Glomerular endothelial cell (primary cell): ENCODE measurements at regions not wholly inside any gene's neighbourhood (a gene's known extent, or its start where the extent isn't known, plus 50 kb on each side); places are given as distances from the start of the nearest gene placed in this dataset.
"Not testable (repeated sequence)": the region's sequence is repeated elsewhere in the genome, so short reads cannot be mapped to it uniquely, and the experiment has no call there.

Experiments
- DNase-seq: peaks from one replicate; pipeline ENCODE4 v3.0.0-alpha.2; 2011; ENCODE audit warnings: low read depth, low spot score; ENCODE audit errors: extremely low read depth

DNA sequence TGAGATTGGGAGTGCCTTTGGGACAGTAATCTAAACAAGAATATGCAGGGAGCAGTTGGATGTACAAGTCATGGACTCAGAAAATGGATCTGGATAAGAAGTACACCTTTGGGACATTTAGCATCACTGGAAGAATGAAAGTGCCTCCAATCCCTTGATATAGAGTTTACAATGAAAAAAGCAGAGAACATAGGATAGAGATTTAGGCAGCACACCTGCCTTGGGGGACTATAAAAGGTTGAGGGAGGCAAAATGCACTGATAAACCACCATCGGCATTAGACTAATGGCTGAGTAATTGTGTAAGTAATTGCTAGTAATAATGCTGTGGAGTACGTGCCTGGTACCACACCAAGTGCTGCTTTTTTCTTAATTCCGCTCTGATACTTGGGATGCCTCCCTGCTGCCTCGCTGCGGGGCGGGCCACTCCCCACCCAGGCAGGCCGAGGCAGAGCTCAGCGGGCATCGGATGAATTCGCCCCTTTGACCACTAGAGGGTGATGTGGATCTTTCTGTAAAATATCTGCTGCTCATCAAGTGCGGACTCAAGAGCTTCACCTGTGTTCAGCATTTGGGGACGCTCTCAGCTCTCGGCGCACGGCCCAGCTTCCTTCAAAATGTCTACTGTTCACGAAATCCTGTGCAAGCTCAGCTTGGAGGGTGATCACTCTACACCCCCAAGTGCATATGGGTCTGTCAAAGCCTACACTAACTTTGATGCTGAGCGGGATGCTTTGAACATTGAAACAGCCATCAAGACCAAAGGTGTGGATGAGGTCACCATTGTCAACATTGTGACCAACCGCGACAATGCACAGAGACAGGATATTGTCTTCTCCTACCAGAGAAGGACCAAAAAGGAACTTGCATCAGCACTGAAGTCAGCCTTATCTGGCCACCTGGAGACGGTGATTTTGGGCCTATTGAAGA, 99.9 kb downstream of the ANKRD18B start:
- DNase-seq: peak; percentile 56

DNA sequence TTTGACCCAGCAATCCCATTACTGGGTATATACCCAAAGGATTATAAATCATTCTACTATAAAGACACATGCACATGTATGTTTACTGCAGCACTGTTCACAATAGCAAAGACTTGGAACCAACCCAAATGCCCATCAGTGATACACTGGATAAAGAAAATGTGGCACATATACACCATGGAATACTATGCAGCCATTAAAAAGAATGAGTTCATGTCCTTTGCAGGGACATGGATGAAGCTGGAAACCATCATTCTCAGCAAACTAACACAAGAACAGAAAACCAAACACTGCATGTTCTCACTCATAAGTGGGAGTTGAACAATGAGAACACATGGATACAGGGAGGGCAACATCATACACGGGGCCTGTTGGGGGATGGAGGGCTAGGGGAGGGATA, 104.3 kb downstream of the ANKRD18B start:
- DNase-seq: not testable (repeated sequence)

DNA sequence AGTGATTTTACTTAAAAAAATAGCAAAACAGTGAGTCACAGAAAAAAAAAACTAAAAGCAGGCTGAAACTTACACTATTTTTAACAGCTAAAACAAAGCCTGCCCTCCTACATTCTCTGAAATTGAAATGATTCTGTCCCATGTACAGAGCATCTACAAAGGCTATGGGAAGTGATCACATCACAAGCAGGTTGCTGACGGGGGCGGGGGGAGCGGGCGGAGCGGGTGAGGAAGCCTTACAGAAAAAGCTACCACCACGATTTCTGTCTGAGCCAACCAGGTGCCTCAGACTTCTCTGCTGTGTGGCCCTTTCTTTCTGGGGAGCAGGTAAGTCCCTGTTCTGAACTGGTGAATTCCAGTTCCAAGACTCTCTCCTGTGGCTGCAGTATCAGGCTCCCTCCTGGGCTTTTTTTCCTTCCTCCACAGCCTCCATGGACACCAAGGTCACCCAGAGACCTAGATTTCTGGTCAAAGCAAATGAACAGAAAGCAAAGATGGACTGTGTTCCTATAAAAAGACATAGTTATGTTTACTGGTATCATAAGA, 104.9 kb downstream of the ANKRD18B start:
- DNase-seq: no peak

DNA sequence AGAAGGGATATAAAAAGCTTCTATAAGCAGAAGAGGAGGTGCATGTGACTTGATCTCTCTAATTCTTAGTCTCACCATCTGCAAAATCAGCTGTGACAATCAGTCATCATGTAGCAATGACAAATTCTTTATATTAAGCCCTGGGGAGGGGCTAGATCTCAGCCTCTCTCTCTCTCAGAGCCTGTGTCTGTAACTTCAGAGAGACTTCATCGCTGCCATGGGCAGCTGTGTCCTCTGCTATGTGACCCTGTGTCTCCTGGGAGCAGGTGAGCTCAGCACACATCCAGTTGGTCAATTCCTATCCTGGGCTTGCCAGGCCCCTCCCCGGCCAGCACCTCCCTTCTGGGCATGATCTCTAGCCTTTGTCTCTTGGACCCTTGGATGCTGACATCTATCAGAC, 109.6 kb downstream of the ANKRD18B start:
- DNase-seq: no peak

DNA sequence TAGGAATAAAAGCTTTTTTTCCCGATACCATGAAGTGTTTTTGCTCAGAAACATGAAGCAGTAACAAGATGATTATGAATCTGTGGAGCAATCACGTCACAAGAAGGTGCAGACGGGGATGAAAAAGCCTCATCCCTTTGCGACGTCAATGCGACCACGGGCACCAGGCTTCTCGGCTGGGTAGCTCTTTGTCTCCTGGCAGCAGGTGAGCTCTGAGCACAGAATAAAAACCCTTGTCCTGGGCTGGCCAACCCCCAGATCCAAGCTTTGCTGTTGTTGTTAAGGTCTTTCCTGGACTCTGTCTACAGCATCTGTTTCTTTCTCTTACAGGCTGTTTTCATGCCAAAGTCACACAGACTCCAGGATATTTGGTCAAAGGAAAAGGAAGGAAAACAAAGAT, 113.8 kb downstream of the ANKRD18B start:
- no peak for DNase-seq

DNA sequence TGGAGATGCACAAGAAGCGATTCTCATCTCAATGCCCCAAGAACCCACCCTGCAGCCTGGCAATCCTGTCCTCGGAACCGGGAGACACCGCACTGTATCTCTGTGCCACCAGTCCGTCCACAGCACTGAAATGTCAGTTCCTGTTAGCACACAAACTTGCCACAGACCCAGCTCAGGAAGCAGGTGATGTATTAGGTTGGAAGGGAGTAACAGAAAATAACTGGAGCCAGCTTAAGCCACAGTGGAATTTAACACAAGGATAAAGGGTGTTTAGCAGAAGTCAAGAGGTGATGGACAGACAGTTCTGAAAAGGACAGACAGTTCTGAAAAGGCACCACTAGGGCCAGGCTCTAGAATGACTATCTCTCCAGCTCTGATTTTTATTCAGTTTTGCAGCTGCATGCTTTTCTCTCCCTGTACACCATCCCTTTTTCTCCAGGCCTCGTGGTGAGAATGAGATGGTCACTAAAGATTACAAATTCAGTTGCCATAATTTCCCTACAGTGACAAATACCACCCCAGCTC, 114.4 kb downstream of the ANKRD18B start:
- no peak for DNase-seq

DNA sequence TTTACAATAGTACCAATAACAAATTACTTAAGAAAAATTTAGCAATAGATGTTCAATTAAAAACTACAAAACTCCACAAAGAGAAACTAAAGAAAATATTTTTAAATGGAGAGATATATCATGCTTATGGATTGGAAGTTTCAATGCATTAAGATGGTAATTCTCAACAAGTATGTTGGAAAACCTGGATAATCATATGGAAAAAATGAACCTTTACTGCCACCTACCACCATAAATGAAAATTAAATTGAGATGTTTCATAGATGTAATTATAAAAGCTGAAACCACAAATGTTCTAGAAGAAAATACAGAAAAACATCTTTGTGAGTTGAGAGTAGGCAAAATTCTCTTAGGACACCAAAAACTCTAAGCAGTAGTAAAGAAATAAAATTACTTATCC, 121.7 kb downstream of the ANKRD18B start:
- DNase-seq: no peak

DNA sequence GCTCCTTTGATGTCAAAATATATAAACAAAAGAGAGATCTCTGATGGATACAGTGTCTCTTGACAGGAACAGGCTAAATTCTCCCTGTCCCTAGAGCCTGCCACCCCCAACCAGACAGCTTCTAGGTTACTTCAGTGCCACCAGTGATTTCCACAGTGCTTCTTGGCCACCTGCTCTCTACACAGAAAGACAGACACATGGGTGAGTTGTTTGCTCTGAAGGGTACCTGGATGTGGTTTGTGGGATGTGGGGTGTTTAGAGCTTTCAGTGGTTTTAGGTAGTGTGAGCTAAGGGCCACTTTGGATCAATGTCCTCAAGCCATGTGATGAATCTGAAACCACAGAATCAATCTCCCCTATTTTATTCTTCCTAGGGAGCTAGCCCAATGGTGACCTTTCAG, 125.4 kb downstream of the ANKRD18B start:
- DNase-seq: no peak

DNA sequence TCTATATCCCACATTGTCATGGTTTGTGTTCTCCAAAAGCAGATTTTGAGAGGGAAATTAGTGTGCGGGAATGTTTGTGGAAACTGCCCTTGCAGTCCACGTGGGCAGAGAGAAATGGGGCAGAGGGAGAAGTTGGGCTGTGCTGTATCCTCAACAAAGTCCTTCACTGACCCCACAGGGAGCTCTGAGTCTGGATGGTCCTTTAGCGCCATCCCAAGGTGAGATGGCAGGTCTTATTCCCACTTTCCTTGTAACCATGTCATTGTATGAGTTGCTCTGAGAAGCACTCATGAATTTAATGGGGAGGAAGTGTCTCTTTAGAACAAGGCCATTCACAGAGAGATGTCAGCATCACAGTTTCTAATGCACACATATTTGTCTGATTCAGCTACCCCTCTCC, 127.1 kb downstream of the ANKRD18B start:
- no peak for DNase-seq

DNA sequence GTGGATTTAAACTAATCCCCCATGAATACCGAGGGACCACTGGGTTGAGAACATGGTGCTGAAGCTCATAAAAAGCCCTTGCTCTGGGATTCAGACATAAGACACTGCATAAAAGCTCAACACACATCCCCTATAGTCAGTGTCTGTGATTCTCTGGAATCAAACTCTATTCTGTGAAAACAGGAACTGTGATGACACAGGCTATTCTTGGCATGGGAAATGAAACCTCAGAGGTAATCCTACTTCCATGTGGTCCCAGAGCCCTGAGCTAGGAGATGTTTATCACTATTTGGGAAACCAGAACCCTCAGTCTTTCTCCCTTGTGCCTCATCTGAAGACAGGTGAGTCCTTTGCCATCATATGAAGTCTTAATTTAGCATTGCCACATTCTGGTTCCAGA, 135.4 kb upstream of the PRSS3 start:
- DNase-seq: no peak

DNA sequence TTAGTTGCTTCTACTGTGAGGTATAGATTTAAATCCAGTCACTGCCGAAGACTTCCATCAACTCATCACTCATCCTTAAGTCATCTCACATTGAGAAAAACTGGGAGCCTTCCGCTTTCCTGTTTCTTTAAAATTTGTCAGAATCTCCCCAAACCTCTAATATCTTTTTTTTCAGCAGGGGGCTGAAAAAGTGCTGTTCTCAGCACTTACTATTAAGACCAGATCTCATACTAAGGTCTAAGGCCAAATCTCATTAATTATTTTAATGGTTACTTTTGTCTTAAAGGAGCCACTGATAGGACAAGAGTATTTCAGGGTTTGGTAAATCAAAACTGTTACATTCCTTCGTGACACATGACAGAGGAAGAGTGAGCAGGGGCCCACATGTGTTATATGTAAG, 134.6 kb upstream of the PRSS3 start:
- DNase-seq: no peak

DNA sequence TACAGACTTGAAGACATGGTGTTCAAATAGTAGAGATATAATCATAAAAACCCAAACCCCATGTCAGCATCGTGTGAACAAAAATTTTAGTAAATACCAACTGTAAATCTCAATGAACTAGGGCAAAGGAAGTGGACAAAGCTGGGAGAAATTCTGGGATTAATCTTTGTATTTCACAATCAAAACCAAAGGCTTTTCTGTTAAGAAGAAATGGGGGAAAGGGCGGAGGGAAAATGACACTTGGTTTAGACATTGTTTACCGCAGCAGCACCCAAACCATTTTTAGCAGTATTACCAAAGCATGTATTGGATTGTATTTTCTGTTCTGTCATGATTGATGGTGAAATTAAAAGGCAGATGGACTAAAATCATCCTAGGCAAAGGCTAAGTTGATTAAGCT, 134.2 kb upstream of the PRSS3 start:
- DNase-seq: no peak

DNA sequence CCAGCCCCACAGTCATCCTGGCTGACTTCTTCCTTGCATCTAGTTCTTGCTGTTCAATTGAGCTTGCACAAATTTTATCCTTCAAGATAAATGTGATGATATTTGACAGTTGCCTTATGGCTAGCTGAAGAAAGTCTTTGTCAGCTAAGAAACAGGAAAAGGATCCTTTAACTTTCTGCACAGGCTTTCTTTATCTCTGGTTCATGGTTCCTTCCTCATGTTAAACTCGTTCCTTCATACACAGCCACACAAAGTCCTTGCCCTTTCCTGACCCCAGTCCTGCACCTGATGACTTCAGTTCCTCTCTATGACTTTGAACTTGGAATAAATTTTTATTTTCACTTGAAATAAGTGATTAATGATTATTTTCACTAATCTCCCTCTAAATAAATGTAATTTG, 132.5 kb upstream of the PRSS3 start:
- no peak for DNase-seq

DNA sequence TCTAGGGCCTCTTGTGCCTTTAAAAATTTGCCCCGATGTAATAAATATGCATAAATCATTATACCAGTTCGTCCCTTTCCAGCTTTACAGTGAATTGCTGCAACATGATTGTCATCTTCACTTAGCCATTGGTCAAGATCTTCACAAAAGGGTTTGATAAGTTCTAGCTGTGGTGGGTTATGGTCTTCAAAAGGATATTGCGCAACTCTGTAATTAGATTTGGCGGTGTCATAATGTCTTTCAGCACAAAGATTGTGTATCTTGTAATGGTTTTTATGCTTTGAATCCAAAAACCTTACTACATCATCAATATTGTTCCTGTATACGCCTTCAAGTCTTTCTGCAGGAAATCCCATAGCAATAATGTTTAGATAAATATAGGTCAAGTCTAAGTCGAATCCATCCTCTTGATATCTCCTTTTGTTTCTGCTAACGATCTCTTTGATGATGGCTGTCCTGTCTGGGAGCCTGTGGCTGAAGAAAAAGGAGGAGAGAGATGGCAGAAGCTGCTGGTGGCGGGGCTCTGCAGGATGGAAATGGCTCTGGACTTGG, 119.1 kb upstream of the PRSS3 start:
- DNase-seq: not testable (repeated sequence)

DNA sequence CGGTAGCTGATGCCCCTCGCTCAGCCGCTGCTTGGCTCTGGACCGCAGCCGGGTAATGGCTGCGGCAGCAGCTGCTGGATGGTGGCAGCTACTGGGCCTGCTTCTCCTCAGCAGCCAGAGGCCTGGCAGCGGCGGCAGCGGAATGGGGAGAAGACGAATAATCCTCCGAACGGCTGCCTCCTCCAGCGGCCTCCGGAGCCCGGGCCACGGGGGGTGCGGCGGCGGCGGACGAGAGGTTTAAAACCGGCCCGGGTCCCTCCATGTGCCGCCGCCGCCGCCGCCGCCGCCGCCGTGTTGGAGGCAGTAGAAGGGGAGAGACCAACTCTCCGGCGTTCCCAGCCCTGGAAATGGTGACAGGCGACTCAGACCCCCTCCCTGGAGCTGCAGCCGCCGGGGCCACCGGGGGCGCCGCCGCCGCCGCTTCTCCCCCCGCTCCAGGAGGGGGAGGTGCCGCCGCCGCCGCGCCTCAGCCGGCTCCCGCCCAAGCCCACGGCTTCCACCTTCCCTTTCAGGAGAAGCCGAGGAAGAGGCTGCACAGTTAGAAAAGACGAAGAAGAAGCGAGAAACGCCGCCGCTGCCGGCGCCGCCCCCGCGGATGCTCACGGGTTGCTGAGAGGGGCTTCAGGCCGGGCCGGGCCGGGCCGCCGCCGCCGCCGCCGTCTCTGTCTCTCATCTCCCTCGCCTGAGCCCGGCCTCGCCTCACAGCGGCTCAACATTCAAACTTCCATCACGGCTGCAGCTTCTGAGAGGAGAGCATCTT, 118.4 kb upstream of the PRSS3 start:
- DNase-seq: no peak

DNA sequence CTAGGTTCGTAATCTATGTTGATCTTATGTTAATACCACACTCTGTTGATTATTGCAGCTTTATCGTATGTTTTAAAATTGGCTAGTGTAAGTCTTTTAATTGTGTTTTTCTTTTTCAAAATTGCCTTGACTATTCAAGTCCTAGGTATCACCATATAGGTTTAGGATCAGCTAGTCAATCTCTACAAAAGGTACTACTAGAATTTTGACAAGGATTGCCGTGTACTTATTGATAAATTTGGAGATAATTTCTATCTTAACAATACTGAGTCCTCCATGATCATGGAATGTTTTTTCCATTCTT, 117.9 kb upstream of the PRSS3 start:
- no peak for DNase-seq

DNA sequence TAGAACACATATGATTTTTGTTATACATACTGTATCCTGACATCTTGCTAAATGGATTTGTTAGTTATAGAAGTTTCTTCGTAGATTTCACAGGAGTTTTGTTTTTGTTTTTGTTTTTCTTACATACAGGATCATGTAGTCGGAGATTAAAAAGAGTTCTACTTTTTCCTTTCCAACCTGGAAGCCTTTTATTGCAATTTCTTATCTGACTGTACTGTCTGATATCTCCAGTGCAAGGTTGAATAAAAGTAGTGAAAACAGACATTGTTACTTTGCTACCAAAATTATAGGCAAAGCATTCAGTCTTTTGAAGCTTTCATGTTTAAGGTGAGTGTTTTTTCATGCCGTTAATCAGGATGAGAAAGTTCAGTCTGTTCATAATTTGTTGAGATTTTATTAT, 117.4 kb upstream of the PRSS3 start:
- DNase-seq: no peak

DNA sequence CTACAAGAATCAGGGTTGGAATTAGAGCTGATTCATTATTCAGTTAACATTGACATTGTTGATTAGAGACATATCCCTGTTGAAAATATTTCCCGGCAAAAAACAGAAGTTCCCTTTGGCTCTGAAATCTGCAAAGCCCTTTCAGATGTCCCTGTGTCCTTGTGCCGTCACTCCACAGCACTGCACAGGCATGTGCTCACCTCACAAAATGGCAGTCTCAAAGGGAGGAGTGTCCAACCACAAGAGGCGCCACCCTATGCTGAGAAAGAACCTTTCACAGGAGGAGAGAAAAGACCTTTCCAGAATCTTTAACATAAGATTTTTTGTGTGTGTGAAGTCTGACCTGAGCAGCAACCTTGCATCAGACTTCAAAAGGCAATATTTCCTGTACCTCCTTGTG, 112.8 kb upstream of the PRSS3 start:
- DNase-seq: no peak

DNA sequence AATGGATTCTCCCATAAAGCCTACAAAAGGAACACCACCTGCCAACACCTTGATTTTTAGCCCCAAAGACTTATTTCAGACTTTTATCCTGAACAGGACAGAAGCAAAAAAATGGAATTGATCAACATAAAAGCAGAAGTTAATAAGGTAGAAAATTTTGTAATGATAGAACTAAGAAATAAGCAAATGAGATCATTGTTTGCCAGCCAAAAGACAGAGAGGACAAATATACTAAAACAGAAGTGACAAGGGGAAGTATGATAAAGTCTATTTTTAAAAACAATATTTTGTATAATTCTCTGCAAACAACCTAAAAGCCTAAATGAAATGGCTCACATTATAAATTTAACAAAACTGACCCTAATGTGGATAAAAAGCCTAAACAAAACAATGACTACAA, 110.5 kb upstream of the PRSS3 start:
- DNase-seq: no peak

DNA sequence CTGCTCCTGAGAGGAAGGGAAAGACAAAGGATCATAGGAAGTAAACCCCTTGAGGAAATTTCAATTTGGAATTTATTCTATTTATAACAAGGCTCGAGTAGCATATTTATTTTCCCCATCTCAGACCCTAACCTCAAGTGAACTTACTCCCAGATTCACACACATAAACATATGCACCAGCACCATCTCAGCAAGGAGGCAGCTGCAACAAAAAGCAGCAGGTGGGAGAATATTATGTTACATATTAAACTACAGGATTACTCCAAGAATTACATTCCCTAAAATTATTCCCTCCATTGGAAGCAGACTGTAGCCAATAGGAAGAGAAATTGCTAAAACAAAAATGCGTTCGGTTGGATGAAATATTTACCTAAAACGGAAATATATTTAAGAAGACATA, 108.4 kb upstream of the PRSS3 start:
- DNase-seq: no peak

DNA sequence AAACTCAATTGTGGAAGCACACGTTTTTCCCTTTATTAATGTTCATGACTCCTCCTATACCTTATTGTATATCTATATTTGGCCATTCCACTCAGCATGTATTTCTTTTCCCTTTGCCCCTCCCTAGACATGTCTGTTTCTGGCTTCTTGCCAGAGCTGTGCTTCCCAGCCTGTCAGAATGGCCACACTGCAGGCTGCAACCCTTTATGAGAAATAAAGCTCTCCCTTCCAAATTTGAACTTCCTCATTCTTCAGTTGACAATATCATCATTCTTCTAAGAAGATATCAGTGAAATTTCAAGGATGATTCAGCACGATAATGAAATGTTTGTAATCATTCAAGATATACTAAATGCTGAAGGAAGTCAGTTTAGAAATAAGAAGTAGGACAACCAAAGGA, 107.6 kb upstream of the PRSS3 start:
- DNase-seq: no peak
